Chondrocyte (in vitro differentiated cells): ENCODE measurements at regions not wholly inside any gene's neighbourhood (a gene's known extent, or its start where the extent isn't known, plus 50 kb on each side); places are given as distances from the start of the nearest gene placed in this dataset.

Experiments used
- DNase-seq: peaks from one replicate; pipeline ENCODE4 v3.0.0; 2021; ENCODE audit warnings: mixed read lengths, low spot score
- H3K27ac Mint-ChIP-seq: one replicate; pipeline ENCODE4 v1.8.0; 2021; ENCODE audit warnings: mild to moderate bottlenecking, moderate library complexity, mixed read lengths; ENCODE audit not compliant: unreplicated experiment
- H3K27me3 Mint-ChIP-seq: 2 replicates; pipeline ENCODE4 v1.8.0; 2021; ENCODE audit warnings: low read depth, mixed read lengths
- H3K36me3 Mint-ChIP-seq: 2 replicates; pipeline ENCODE4 v1.8.0; 2021; ENCODE audit warnings: low read depth, mixed read lengths
- H3K4me1 Mint-ChIP-seq: 2 replicates; pipeline ENCODE4 v1.8.0; 2021; ENCODE audit warnings: low read depth, mild to moderate bottlenecking, mixed read lengths
- H3K4me3 Mint-ChIP-seq: one replicate; pipeline ENCODE4 v1.8.0; 2021; ENCODE audit warnings: mild to moderate bottlenecking, moderate library complexity, mixed read lengths; ENCODE audit not compliant: unreplicated experiment
- H3K9me3 Mint-ChIP-seq: 2 replicates; pipeline ENCODE4 v1.8.0; 2021; ENCODE audit warnings: low read depth, mixed read lengths
- CTCF ChIP-seq: fragments of 200-600 bp; sonication (generic); IDR thresholded peaks from 2 replicates; pipeline ENCODE4 v1.5.0; 2021; ENCODE audit warnings: antibody characterized with exemption, mild to moderate bottlenecking, moderate library complexity

DNA sequence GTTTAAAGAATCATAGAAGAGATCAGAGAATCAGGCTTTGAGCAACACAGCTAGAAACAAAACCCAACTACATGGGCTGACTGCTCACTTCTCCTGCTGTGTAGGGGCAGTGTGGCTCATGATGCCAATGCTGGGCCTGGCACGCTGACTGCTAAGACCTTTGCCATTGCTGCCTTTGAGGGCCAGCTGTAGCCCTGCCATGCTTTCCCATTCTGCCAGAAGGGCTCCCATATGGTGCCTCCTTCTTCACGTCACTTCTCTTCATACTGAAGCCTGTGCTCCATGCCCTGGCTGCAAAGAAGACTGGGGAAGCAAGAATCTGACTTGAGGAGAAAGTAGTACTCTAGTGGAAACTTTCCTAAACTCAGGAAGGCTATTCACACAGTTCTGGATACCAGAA is 232.9 kb downstream of the UTP18 start:
- Mint-ChIP-seq H3K4me3 (no peak overlapping the region), H3K27ac (no peak overlapping the region), H3K27me3 (peaks cover 2% of the 10 kb centered on the region), H3K4me1 (no peaks in the 10 kb centered on the region), H3K36me3 (no peaks in the 10 kb centered on the region), H3K9me3 (peaks cover 11% of the 10 kb centered on the region)
- no peak for DNase-seq
- no peak for TF ChIP-seq CTCF

DNA sequence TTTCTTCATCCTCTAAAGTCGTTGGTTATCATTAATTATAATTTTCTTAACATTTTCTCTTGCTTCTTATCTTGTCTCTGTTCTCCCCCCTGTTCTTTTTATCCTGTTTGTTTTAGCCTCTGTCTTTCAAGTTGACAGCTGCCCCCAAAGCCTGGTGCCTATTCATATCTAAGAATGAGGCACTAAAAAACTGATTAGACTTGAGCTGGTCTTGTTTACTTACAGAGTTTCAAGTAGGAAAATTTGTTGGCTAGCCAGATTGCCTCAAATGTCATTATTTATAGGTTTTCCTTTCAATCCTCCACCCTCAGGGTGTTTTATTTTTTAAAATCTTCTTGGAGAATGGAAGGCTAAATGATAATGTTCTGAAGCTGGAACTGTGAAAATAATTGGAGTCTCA is 236.0 kb downstream of the UTP18 start:
- peaks cover 4% of the 10 kb centered on the region for H3K9me3 Mint-ChIP-seq
- no peak overlapping the region for H3K4me3 Mint-ChIP-seq
- H3K36me3 Mint-ChIP-seq: no peaks in the 10 kb centered on the region
- DNase-seq: no peak
- no peaks in the 10 kb centered on the region for H3K4me1 Mint-ChIP-seq
- no peak overlapping the region for H3K27ac Mint-ChIP-seq
- no peak for TF ChIP-seq CTCF
- peaks cover 2% of the 10 kb centered on the region for H3K27me3 Mint-ChIP-seq

- DNase-seq: no peak
- TF ChIP-seq CTCF: no peak
- H3K9me3 Mint-ChIP-seq: no peaks in the 10 kb centered on the region
- peaks cover 5% of the 10 kb centered on the region for H3K27me3 Mint-ChIP-seq
- no peak overlapping the region for H3K4me3 Mint-ChIP-seq
- H3K27ac Mint-ChIP-seq: no peak overlapping the region
- no peaks in the 10 kb centered on the region for H3K4me1 Mint-ChIP-seq
- H3K36me3 Mint-ChIP-seq: no peaks in the 10 kb centered on the region
These were observed 239.6 kb downstream of the UTP18 start for GRCh38 chr17:51499897-51500296.

DNA sequence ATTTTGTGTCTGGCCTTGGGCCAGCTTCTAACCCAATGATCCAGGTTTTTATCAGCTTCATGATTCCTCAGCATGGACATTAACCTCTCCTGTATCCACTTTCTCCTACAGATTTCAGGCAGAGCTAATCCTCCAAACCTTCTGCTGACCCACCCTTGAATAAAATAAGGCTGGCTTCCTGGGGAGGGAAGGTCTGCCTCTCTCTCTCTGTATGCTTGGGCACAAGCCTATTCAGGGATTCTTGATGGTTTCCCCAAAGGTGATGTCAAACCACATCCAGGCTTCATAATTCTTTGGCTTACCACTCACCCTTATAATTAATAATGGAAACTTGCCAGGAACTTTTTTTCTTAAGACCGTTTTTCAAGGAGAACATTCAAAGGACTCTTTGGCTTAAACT is 240.1 kb downstream of the UTP18 start:
- H3K36me3 Mint-ChIP-seq: no peaks in the 10 kb centered on the region
- no peaks in the 10 kb centered on the region for H3K9me3 Mint-ChIP-seq

DNA sequence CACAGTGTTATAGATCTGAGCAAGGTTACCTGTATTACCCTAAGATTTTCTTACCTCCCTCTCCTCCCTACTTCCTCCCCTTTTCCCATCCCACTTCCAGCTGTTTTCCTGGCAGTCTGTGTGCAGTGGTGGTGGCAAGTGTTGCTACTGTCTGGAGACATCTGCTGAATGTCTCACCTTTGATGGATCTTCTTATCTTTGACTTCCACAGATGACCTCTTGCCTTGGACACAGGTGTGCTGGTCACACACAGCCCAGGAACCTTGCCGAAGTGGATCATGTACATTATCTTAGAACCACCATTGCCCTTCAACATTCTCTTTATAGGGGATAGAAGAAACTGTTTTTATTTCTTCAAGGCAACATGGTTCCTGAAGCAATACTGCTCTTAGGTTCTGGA is 245.1 kb downstream of the UTP18 start:
- no peak for DNase-seq
- Mint-ChIP-seq H3K4me1 (no peaks in the 10 kb centered on the region), H3K27me3 (peaks cover 11% of the 10 kb centered on the region), H3K27ac (no peak overlapping the region), H3K4me3 (no peak overlapping the region), H3K9me3 (no peaks in the 10 kb centered on the region), H3K36me3 (no peaks in the 10 kb centered on the region)
- no peak for TF ChIP-seq CTCF

More for the DNA sequence above, 240.1 kb downstream of the UTP18 start:
- Mint-ChIP-seq H3K27me3 (peaks cover 6% of the 10 kb centered on the region), H3K4me1 (no peaks in the 10 kb centered on the region), H3K27ac (no peak overlapping the region), H3K4me3 (no peak overlapping the region)
- TF ChIP-seq CTCF: no peak
- no peak for DNase-seq
